ENCODE measurements at regions not wholly inside any gene's neighbourhood (a gene's known extent, or its start where the extent isn't known, plus 50 kb on each side); places are given as distances from the start of the nearest gene placed in this dataset.

DNA sequence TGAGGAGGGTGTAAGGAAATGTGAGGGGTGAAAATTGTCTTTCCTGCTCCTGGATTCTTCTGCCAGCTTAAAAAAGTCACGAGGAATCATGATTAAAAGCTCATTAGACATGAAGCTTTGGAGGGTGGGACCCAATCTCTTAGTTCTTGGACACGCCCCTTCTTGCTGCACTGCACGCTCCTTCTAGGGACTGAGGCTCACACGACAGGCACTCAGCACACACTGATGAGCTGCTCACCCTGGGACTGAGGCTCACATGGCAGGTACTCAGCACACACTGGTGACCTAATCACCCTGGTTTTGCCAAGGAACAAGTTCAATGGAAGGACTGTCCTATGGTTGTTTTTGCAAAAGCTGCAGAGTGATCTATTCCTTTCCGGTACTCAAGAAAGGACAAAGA is 65.8 kb upstream of the ELMO1 start:
- Mint-ChIP-seq H3K27me3 (ENCODE audit: low read depth) (peaks cover 6% of the 10 kb centered on the region), H3K4me3 (ENCODE audit: unreplicated experiment) (no peak overlapping the region)

DNA sequence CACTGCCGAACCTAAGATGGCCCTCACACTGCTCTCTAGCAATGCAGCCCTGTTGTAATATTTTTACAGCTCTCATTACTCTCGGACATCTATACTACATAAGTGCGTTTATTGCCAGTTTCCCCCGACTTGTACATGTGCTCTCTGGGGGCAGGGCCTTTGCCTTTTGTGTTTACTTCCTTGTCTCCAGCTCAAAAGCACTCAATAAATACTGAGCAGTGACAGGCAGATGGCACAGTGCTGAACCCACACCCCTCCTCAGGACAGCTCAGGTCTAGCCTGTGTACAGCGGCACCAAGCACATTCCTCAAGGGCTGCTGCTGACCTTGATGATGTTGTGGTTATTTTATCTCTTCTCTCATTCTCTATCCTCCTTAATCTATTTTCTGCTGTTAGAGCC is 68.0 kb upstream of the ELMO1 start:
- Mint-ChIP-seq H3K4me3 (ENCODE audit: unreplicated experiment) (no peak overlapping the region), H3K27ac (ENCODE audit: unreplicated experiment) (no peak overlapping the region), H3K27me3 (ENCODE audit: low read depth) (peaks cover 6% of the 10 kb centered on the region), H3K4me1 (ENCODE audit: low read depth) (no peaks in the 10 kb centered on the region), H3K36me3 (ENCODE audit: low read depth) (no peaks in the 10 kb centered on the region), H3K9me3 (ENCODE audit: low read depth) (no peaks in the 10 kb centered on the region)
- TF ChIP-seq, protein P1, sequence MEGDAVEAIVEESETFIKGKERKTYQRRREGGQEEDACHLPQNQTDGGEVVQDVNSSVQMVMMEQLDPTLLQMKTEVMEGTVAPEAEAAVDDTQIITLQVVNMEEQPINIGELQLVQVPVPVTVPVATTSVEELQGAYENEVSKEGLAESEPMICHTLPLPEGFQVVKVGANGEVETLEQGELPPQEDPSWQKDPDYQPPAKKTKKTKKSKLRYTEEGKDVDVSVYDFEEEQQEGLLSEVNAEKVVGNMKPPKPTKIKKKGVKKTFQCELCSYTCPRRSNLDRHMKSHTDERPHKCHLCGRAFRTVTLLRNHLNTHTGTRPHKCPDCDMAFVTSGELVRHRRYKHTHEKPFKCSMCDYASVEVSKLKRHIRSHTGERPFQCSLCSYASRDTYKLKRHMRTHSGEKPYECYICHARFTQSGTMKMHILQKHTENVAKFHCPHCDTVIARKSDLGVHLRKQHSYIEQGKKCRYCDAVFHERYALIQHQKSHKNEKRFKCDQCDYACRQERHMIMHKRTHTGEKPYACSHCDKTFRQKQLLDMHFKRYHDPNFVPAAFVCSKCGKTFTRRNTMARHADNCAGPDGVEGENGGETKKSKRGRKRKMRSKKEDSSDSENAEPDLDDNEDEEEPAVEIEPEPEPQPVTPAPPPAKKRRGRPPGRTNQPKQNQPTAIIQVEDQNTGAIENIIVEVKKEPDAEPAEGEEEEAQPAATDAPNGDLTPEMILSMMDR (IDR thresholded peaks at IDR 0.05) = no peak
- no peak for DNase-seq (ENCODE audit: low spot score)

More for the DNA sequence above, 65.8 kb upstream of the ELMO1 start:
- no peak for DNase-seq (ENCODE audit: low spot score)
- no peak overlapping the region for H3K27ac Mint-ChIP-seq (ENCODE audit: unreplicated experiment)
- H3K36me3 Mint-ChIP-seq (ENCODE audit: low read depth) = no peaks in the 10 kb centered on the region
- H3K4me1 Mint-ChIP-seq (ENCODE audit: low read depth) = no peaks in the 10 kb centered on the region
- TF ChIP-seq, protein P1 (IDR thresholded peaks at IDR 0.05) = no peak
- no peaks in the 10 kb centered on the region for H3K9me3 Mint-ChIP-seq (ENCODE audit: low read depth)

DNA sequence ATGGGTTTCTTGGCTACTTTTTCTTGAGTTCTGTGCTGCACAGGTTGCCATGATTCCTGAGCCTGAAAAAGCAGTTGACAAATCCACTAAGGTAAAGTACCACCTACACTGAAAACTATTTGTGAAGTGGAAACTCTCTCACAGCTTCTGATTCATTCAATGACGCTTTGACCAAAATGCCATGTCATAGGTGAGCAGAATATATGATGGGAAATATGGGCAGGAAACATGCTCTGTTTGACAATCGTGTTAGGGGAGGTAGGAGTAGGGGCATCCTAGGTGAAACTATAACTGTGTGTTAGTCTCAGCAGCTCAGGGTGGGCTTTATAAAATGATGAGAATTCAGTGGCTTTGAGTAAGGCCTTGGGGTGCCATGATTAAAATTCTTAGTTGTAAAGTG is 69.6 kb upstream of the ELMO1 start:
- Mint-ChIP-seq H3K27ac (ENCODE audit: unreplicated experiment) (no peak overlapping the region), H3K4me3 (ENCODE audit: unreplicated experiment) (no peak overlapping the region), H3K27me3 (ENCODE audit: low read depth) (peaks cover 4% of the 10 kb centered on the region), H3K4me1 (ENCODE audit: low read depth) (no peaks in the 10 kb centered on the region), H3K36me3 (ENCODE audit: low read depth) (no peaks in the 10 kb centered on the region), H3K9me3 (ENCODE audit: low read depth) (no peaks in the 10 kb centered on the region)
- DNase-seq (ENCODE audit: low spot score) = no peak
- TF ChIP-seq, protein P1 (IDR thresholded peaks at IDR 0.05) = no peak

DNA sequence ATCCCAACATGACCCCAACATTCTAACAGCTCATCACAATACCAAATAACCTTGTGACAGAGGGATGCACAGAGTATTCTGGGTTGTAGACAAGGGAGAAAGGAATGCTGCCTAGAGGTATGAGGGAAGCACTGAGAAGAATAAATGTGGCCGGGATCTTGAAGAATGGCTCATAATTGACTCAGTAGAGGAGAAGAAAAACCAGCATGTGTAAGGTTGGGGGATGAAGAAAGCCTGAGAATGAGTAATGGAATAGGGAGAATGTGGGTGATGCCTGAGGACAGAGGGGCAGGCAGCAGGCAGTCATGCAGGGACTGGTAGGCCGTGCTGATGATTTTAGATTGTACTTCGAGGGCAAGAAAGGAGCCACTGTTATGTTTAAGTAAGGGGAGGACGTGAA is 75.4 kb upstream of the ELMO1 start:
- no peaks in the 10 kb centered on the region for H3K4me1 Mint-ChIP-seq (ENCODE audit: low read depth)
- H3K4me3 Mint-ChIP-seq (ENCODE audit: unreplicated experiment) = no peak overlapping the region
- H3K36me3 Mint-ChIP-seq (ENCODE audit: low read depth) = no peaks in the 10 kb centered on the region

DNA sequence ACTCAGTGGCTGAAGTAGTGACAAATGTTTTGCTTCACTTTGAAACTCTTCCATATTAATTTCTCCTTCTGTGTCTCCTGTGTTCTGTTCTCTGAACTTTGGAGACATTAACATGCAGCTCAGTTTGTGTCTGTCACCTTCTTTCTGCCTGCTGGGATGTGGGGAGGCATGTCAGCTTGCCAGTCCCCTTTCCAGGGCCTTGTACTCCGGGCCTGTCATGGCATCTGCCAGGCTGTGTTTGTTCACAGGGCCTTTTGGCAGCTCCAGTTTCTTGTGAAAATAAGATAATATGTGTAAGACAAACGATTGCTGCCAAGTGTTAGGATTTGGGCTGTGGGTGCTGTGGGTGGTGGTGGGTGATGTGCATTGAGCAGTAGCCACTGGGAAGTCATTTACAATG is 76.1 kb upstream of the ELMO1 start:
- no peaks in the 10 kb centered on the region for H3K9me3 Mint-ChIP-seq (ENCODE audit: low read depth)
- no peak for DNase-seq (ENCODE audit: low spot score)
- TF ChIP-seq, protein P1 (IDR thresholded peaks at IDR 0.05) = no peak
- H3K36me3 Mint-ChIP-seq (ENCODE audit: low read depth) = no peaks in the 10 kb centered on the region
- no peak overlapping the region for H3K27ac Mint-ChIP-seq (ENCODE audit: unreplicated experiment)
- H3K4me3 Mint-ChIP-seq (ENCODE audit: unreplicated experiment) = no peak overlapping the region
- no peaks in the 10 kb centered on the region for H3K4me1 Mint-ChIP-seq (ENCODE audit: low read depth)
- H3K27me3 Mint-ChIP-seq (ENCODE audit: low read depth) = peaks cover 3% of the 10 kb centered on the region

More for the DNA sequence above, 75.4 kb upstream of the ELMO1 start:
- Mint-ChIP-seq H3K9me3 (ENCODE audit: low read depth) (no peaks in the 10 kb centered on the region), H3K27ac (ENCODE audit: unreplicated experiment) (no peak overlapping the region), H3K27me3 (ENCODE audit: low read depth) (peaks cover 3% of the 10 kb centered on the region)
- TF ChIP-seq, protein P1 (IDR thresholded peaks at IDR 0.05) = no peak
- DNase-seq (ENCODE audit: low spot score) = no peak

Data from chondrocyte (in vitro differentiated cells).